Fibroblast of peridontal ligament (primary cell): ENCODE measurements at regions not wholly inside any gene's neighbourhood (a gene's known extent, or its start where the extent isn't known, plus 50 kb on each side); places are given as distances from the start of the nearest gene placed in this dataset.
"Not testable (repeated sequence)": the region's sequence is repeated elsewhere in the genome, so short reads cannot be mapped to it uniquely, and the experiment has no call there.

Experiments
- DNase-seq: peaks from one replicate; pipeline ENCODE4 v3.0.0-alpha.2; 2010; ENCODE audit errors: extremely low read depth

- no peak for DNase-seq
Measured at GRCh38 chr1:29395736-29396437, 159.6 kb downstream of the PTPRU start.

- DNase-seq, result no peak
Measured at GRCh38 chr1:29394521-29395225, 158.4 kb downstream of the PTPRU start.

GRCh38 chr1:29393451-29393826 lies 157.1 kb downstream of the PTPRU start:
- DNase-seq, result no peak

- DNase-seq, result no peak
Measured at GRCh38 chr1:29392486-29393450, 156.4 kb downstream of the PTPRU start.

GRCh38 chr1:29392036-29392435 lies 155.7 kb downstream of the PTPRU start:
- DNase-seq, result no peak

- DNase-seq, result no peak
Measured at GRCh38 chr1:29391362-29391880, 155.1 kb downstream of the PTPRU start.

- no peak for DNase-seq
Measured at GRCh38 chr1:29390491-29391361, 154.4 kb downstream of the PTPRU start.

GRCh38 chr1:29390075-29390474 lies 153.8 kb downstream of the PTPRU start:
- DNase-seq, result no peak

GRCh38 chr1:29389533-29390041 lies 153.3 kb downstream of the PTPRU start:
- no peak for DNase-seq

GRCh38 chr1:29388884-29389283 lies 152.6 kb downstream of the PTPRU start:
- DNase-seq, result no peak

GRCh38 chr1:29388170-29388569 lies 151.8 kb downstream of the PTPRU start:
- DNase-seq, result no peak

GRCh38 chr1:29387210-29387609 lies 150.9 kb downstream of the PTPRU start:
- DNase-seq, result no peak

- not testable (repeated sequence) for DNase-seq
Measured at GRCh38 chr1:29386453-29386852, 150.1 kb downstream of the PTPRU start.

GRCh38 chr1:29385966-29386365 lies 149.6 kb downstream of the PTPRU start:
- no peak for DNase-seq

- no peak for DNase-seq
Measured at GRCh38 chr1:29384496-29385015, 148.2 kb downstream of the PTPRU start.

- DNase-seq, result peak; percentile 18
Measured at GRCh38 chr1:29383746-29384371, 147.5 kb downstream of the PTPRU start.

- DNase-seq, result no peak
Measured at GRCh38 chr1:29382851-29383745, 146.8 kb downstream of the PTPRU start.

- DNase-seq, result no peak
Measured at GRCh38 chr1:29381426-29381825, 145.1 kb downstream of the PTPRU start.

- peak; percentile 3 for DNase-seq
Measured at GRCh38 chr1:29380532-29380931, 144.2 kb downstream of the PTPRU start.
